Loucy (cell line): ENCODE measurements at regions not wholly inside any gene's neighbourhood (a gene's known extent, or its start where the extent isn't known, plus 50 kb on each side); places are given as distances from the start of the nearest gene placed in this dataset.

Experiments used
- H2AFZ ChIP-seq: fragments of 200-600 bp; sonication (generic); 2 replicates; pipeline ENCODE4 v1.6.0; 2016; ENCODE audit warnings: antibody characterized with exemption, mild to moderate bottlenecking, low read length, moderate library complexity
- H3F3A ChIP-seq: fragments of 200-600 bp; 2 replicates; pipeline ENCODE4 v1.6.0; 2016; ENCODE audit warnings: antibody characterized with exemption, low read depth, mild to moderate bottlenecking
- H3K27me3 ChIP-seq: fragments of 200-600 bp; sonication (generic); 2 replicates; pipeline ENCODE4 v1.6.1; 2014; ENCODE audit warnings: low read length, mild to moderate bottlenecking; ENCODE audit not compliant: insufficient read depth, poor library complexity, severe bottlenecking
- H3K36me3 ChIP-seq: fragments of 200-600 bp; sonication (generic); 2 replicates; pipeline ENCODE4 v1.6.1; 2016; ENCODE audit warnings: low read length; ENCODE audit not compliant: insufficient read depth
- H3K4me1 ChIP-seq: fragments of 200-600 bp; sonication (generic); 2 replicates; pipeline ENCODE4 v1.5.1; 2014; ENCODE audit warnings: low read length, mild to moderate bottlenecking; ENCODE audit not compliant: insufficient read depth, poor library complexity, severe bottlenecking
- H3K4me2 ChIP-seq: fragments of 200-600 bp; sonication (generic); 2 replicates; pipeline ENCODE4 v1.6.0; 2014; ENCODE audit warnings: antibody characterized with exemption, low read length, low read depth, mild to moderate bottlenecking; ENCODE audit not compliant: poor library complexity, severe bottlenecking
- H3K4me3 ChIP-seq: fragments of 200-600 bp; sonication (generic); 2 replicates; pipeline ENCODE4 v1.5.1; 2014; ENCODE audit warnings: low read length, mild to moderate bottlenecking, mixed read lengths; ENCODE audit not compliant: poor library complexity, severe bottlenecking
- H3K79me2 ChIP-seq: fragments of 200-600 bp; sonication (generic); 2 replicates; pipeline ENCODE4 v1.6.1; 2014; ENCODE audit warnings: low read length; ENCODE audit not compliant: insufficient read depth
- H3K9ac ChIP-seq: fragments of 200-600 bp; sonication (generic); 2 replicates; pipeline ENCODE4 v1.6.0; 2014; ENCODE audit warnings: mild to moderate bottlenecking, low read depth, low read length, moderate library complexity; ENCODE audit not compliant: poor library complexity, severe bottlenecking
- H3K9me2 ChIP-seq: fragments of 200-600 bp; sonication (generic); replicated peaks from 2 replicates; pipeline ENCODE4 v1.6.1; 2016; ENCODE audit warnings: low read depth, low read length, mixed read lengths
- H3K9me3 ChIP-seq: fragments of 200-600 bp; sonication (generic); 2 replicates; pipeline ENCODE4 v1.6.1; 2014; ENCODE audit warnings: mild to moderate bottlenecking, antibody characterized with exemption, low read length, low read depth; ENCODE audit not compliant: insufficient read depth
- H4K20me1 ChIP-seq: fragments of 200-600 bp; sonication (generic); 2 replicates; pipeline ENCODE4 v1.6.0; 2014; ENCODE audit warnings: antibody characterized with exemption, low read length, mild to moderate bottlenecking; ENCODE audit not compliant: insufficient read depth, poor library complexity, severe bottlenecking
- EZH2phosphoT487 ChIP-seq: fragments of 200-600 bp; IDR thresholded peaks from 2 replicates; pipeline ENCODE4 v1.6.1; 2018; ENCODE audit warnings: antibody characterized with exemption, mild to moderate bottlenecking, moderate library complexity, borderline replicate concordance
- TF ChIP-seq, protein P1 (sequence below): fragments of 200-600 bp; sonication (generic); conservative IDR thresholded peaks from 2 replicates; pipeline ENCODE4 v1.5.1; 2014; ENCODE audit warnings: mild to moderate bottlenecking, antibody characterized with exemption, low read length

DNA sequence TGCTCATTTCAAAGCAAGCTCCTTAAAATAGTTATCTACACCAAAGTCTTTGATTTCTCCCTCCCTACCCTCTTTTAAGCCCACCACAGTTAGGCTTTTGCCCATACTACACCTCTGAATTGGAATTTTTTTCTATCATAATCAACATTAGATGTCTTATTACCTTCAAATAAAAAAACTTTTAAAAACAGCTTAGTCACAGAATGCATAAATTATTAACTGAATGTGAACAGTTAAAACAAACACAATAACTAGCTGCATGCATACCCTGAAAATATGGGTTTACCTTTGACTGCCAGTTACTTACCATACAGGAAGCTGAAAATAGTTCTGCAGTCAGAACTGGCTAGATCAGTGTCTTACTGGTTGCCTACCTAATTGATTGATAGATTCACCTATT, 210.9 kb downstream of the TGFB2 start:
- no peaks in the 10 kb centered on the region for H3K36me3 ChIP-seq
- no peaks in the 10 kb centered on the region for H3K27me3 ChIP-seq
- no peaks in the 10 kb centered on the region for H3K4me1 ChIP-seq
- H3K4me3 ChIP-seq = no peak overlapping the region
- no peak overlapping the region for H3K9ac ChIP-seq
- TF ChIP-seq, protein P1, sequence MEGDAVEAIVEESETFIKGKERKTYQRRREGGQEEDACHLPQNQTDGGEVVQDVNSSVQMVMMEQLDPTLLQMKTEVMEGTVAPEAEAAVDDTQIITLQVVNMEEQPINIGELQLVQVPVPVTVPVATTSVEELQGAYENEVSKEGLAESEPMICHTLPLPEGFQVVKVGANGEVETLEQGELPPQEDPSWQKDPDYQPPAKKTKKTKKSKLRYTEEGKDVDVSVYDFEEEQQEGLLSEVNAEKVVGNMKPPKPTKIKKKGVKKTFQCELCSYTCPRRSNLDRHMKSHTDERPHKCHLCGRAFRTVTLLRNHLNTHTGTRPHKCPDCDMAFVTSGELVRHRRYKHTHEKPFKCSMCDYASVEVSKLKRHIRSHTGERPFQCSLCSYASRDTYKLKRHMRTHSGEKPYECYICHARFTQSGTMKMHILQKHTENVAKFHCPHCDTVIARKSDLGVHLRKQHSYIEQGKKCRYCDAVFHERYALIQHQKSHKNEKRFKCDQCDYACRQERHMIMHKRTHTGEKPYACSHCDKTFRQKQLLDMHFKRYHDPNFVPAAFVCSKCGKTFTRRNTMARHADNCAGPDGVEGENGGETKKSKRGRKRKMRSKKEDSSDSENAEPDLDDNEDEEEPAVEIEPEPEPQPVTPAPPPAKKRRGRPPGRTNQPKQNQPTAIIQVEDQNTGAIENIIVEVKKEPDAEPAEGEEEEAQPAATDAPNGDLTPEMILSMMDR = no peak
- no peak for TF ChIP-seq EZH2phosphoT487
- H3F3A ChIP-seq = no peaks in the 10 kb centered on the region
- no peaks in the 10 kb centered on the region for H4K20me1 ChIP-seq
- no peaks in the 10 kb centered on the region for H3K9me2 ChIP-seq
- no peak overlapping the region for H2AFZ ChIP-seq
- H3K4me2 ChIP-seq = no peak overlapping the region
- no peaks in the 10 kb centered on the region for H3K9me3 ChIP-seq
- no peaks in the 10 kb centered on the region for H3K79me2 ChIP-seq

DNA sequence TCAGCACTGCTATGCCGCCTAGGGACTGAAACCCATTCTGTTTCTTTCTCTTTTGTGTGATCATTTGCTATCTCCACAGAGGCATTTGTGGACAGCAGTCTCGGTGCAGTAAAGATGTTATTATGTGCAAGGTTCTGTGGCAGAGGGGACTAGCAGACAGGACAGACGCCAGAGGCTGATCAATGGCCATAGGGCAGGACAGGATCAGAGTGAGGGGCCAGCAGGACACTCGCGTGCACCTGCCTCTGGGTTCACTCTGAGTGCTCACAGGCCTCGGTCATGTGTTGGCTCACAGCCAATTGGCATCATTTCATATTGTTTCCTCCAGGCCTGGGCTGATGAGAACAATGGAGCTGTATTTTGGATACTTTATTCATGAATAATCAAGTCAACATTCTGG, 212.6 kb downstream of the TGFB2 start:
- H3K79me2 ChIP-seq = no peaks in the 10 kb centered on the region
- TF ChIP-seq, protein P1 = no peak
- TF ChIP-seq EZH2phosphoT487 = no peak
- no peaks in the 10 kb centered on the region for H3F3A ChIP-seq
- no peaks in the 10 kb centered on the region for H3K27me3 ChIP-seq
- H3K4me3 ChIP-seq = no peak overlapping the region
- no peak overlapping the region for H3K4me2 ChIP-seq
- no peaks in the 10 kb centered on the region for H3K4me1 ChIP-seq
- no peaks in the 10 kb centered on the region for H4K20me1 ChIP-seq
- H3K9me2 ChIP-seq = no peaks in the 10 kb centered on the region
- no peak overlapping the region for H2AFZ ChIP-seq
- no peak overlapping the region for H3K9ac ChIP-seq
- no peaks in the 10 kb centered on the region for H3K9me3 ChIP-seq
- no peaks in the 10 kb centered on the region for H3K36me3 ChIP-seq

DNA sequence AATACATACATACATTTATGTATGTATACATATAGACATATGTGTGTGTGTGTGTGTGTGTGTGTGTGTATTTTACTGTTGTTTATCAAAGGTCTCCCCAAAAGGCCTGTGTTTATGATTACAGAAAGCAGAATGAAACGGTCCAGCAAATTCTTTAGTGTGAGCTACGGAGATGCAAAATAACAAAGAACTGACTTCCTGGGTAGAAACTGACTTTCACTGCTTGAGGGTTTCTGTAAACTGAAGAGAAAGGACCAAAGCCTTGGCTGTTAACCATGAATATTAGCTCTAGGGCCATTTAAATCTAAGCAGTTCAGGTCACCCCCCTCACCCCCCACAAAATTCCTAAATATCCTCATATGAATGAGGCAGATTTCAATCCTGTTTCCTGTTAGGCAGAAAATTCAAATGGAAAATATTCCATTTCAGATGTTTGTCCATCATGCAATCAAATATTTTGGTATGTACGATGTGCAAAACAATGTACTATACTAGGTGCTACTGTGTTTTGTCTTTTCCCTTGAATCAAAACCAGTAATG, 213.2 kb downstream of the TGFB2 start:
- Histone ChIP-seq H3F3A (no peaks in the 10 kb centered on the region), H3K79me2 (no peaks in the 10 kb centered on the region), H3K4me3 (no peak overlapping the region), H3K27me3 (no peaks in the 10 kb centered on the region), H3K4me1 (no peaks in the 10 kb centered on the region), H3K9me3 (no peaks in the 10 kb centered on the region), H3K9me2 (no peaks in the 10 kb centered on the region), H4K20me1 (no peaks in the 10 kb centered on the region), H3K4me2 (no peak overlapping the region), H2AFZ (no peak overlapping the region), H3K9ac (no peak overlapping the region), H3K36me3 (no peaks in the 10 kb centered on the region)
- TF ChIP-seq EZH2phosphoT487 = no peak
- TF ChIP-seq, protein P1 = no peak
